Ecto neural progenitor cell (in vitro differentiated cells): ENCODE measurements at regions not wholly inside any gene's neighbourhood (a gene's known extent, or its start where the extent isn't known, plus 50 kb on each side); places are given as distances from the start of the nearest gene placed in this dataset.

Experiments used
- DNase-seq: peaks from one replicate; pipeline ENCODE4 v3.0.0-alpha.2; 2018; ENCODE audit warnings: low spot score

DNA sequence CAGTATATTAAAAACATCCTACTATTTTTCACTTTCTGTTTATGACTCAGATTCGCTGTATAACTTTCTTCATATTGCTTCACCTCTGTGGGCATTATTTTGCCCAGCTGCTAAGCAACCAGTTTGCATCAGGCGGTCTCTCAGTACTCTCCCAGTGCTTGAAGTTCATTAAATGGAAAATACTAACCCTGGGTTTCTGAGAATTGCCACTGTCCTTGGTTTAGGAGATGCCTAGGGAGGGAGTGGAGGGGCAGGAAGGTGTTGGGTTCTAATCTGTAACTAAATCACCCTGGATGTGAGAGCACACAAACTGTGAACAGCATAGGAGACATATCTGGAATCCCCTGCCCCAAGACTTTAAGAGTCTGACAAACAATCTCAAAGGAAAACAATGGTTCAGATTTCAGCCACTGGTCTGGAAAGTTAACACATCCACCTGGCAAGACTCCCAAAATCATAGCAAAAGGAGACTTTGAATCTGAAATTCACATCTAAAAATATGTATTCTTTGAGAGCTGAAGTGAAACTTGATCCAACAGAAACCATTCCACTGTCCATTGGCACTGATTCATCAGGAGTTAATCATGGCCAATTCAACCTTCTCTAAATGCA, 540.0 kb downstream of the SOX6 start:
- no peak for DNase-seq

- DNase-seq, result no peak
Observed at GRCh38 chr11:15817001-15817400, 539.3 kb downstream of the SOX6 start.

- no peak for DNase-seq
Observed at GRCh38 chr11:15818132-15818842, 538.1 kb downstream of the SOX6 start.

DNA sequence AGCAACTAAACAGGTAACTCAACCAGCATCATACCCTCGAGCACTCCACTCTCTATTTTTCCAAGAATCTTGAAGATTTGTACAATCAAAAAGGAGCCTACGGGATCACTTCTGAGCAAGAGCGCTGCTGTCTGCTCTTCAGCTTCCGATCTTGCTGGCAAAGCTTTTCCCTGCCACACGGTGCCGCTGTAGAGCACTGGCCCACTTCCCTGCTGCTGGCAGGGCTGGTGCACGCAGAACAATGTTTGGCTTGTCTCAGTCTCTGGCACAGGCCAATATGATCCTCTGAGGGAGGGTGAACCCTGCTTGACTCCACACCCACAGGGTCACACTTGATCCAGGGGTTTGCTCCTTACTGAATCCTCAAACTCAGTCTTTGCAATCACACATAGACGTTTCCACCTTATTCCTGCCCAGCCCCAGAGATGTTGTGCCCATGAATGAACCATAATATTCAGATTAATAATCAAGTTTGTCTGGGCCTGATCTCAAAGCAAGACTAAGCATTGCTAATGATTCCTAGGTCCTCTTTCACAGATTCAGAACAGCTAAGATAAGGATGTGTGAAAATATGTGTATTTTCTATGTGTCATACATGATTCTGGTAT, 536.6 kb downstream of the SOX6 start:
- peak; percentile 82 for DNase-seq

- no peak for DNase-seq
Observed at GRCh38 chr11:15821451-15821850, 534.9 kb downstream of the SOX6 start.

- no peak for DNase-seq
Observed at GRCh38 chr11:15824060-15824459, 532.3 kb downstream of the SOX6 start.

DNA sequence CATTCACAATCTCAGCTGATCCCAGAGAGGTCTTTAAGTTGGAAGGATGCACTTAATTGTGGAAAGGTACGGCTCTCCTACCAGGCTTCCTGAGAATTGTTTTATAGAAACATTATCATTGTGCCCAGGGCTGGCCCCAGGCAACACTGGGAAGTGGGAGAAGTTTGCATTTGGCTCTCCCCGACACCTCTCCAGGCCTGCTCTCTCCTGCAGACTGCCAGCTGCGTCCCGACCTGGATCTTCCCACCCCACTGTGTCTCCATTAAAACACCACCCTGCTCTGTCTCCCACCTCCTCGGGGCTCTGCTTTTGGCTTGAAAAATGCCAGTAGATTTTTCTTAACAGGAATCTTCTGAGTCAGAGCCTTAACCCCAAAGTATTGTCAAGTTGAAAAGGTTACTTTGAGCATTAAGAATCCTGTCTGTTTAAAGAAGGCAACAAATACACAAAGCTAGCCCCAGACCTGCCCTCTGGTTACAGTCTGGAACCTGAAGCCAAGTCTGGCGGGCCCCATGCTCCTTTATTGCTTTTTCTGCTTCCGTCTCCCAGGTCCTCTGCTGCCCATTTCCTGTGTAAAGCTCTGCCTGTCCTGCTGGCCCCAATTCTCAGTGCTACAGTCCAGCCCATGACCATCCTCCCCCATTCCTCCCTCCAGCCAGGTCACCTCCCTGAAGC, 530.2 kb downstream of the SOX6 start:
- no peak for DNase-seq

GRCh38 chr11:15826826-15827225, 529.5 kb downstream of the SOX6 start:
- DNase-seq, result peak; percentile 91

DNA sequence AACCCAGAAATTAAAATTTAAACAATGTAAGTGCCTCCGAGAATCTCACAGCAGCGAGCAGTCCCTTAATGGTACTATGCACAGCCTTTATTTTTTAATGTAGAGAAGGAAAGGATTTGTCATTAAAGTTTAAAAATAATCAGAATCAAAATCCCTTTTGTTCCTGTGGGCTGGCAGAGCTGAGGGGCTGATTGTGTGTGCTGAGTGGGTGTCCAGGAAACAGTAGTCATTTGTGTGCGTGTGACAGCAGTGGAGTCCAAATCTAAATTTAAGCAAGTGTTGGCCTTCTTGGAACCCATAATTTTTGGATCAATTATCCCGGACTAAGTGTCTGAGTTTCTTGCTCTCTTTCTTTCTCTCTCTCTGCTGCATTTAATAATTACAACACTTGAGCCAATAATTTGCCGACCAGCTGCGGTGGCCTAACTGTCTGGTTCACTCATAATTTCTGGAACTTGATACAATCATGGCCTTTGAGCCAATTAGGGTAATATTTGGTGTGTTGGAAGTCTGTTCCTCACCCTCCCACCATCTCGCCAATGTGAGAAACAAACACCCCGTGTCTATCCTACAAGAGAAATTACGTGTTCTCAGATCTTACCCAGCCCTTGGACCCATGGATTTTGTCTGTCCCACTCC, 528.0 kb downstream of the SOX6 start:
- DNase-seq, result no peak

GRCh38 chr11:15829312-15829711, 527.0 kb downstream of the SOX6 start:
- DNase-seq, result no peak

DNA sequence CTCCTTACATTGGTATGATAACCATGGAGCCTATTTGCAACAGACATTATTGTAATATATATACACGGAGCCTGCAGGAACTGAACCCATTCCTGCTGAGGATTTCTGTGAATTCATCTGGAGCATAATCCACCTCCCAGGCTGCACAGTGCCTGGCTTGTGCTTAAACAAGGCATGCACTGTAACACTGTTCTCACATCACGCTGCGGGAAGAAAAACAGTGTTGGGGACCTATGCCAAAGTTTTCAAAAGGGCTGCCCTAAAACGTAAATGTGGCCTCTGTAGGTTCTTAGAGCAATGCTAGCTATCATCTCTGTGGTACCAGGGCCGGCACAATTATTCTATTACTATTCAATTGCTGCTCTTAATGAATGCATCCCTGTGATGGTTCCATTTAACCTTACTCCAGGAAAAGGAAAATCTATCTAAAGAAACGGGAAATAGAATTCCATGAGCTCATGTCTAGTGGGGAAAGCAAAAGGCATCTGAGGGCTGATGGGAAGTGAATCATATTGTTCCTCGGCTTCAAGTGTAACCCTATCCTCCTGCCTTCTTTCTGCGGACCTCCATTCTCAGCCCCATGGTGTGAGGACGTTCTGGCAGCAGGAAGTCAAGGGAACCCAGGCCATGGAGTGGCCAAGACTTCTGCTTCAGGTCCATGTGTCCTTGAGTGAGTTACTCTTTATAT, 525.5 kb downstream of the SOX6 start:
- DNase-seq, result peak; percentile 21

- DNase-seq, result no peak
Observed at GRCh38 chr11:15835788-15836411, 520.4 kb downstream of the SOX6 start.

- no peak for DNase-seq
Observed at GRCh38 chr11:15836795-15837194, 519.6 kb downstream of the SOX6 start.

DNA sequence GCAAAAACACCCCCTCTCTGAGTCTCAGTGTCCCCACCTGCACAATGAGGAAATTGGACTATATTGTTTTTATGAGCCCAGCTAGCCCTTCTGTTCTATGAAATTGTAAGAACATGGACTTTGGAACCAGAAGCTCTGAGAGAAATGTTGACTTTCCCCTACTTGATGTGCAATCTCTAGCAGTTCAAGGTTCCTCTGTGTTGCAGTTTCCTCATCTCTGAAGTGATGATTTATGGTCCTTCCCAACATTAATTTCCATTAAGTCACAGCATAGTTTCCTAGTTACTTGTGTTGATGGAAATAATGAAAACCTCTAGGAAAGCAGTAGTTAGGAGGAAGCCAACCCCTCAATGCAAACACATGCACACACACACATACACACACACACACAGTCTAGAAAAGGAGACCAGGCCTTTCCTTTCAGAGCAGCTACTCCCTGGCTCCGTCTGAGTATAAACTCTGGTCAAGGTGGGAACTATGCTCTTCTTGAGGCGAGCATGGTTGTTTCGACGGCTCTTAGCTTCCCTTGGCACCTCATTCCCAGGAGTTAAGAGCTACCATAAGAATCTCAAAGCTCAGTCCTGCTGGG, 518.4 kb downstream of the SOX6 start:
- no peak for DNase-seq

DNA sequence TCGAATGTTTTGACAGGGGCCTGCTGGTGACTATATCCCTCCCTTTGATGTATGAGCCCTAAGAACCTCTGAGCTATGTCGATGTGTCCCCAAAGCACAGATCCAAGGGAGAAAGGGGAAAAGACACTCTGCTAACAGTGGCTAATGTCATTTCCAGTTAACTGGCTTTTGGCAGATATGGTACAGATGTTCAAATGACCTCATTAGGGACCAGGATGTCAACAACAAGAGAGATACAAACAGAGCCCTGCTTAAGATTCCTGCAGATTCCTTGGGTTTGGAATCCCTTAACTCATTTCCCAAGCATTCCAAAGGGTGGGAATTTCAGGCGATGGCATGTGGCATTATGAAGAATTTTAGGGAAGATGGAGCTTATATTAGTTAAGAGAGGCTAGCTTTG, 517.3 kb downstream of the SOX6 start:
- no peak for DNase-seq

DNA sequence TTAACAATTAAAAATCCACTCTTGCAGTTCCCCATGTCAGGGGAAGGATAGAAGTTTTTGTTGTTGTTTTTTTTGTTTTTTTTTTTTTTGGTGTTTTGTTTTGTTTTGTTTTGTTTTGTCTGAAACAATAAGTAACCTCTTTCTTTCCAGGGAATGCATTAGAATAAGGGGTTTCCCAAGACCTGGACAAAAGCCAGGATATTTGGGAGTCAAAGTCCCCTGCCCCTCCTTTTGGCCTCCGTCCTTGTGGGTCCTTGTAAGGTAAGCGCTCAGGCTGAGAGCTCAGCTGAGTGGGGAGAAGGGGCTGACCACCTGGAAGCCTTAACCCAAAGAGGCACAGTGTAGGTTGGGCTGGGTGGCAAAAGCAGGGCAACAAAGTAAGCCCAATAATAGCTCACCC, 515.4 kb downstream of the SOX6 start:
- DNase-seq, result no peak

DNA sequence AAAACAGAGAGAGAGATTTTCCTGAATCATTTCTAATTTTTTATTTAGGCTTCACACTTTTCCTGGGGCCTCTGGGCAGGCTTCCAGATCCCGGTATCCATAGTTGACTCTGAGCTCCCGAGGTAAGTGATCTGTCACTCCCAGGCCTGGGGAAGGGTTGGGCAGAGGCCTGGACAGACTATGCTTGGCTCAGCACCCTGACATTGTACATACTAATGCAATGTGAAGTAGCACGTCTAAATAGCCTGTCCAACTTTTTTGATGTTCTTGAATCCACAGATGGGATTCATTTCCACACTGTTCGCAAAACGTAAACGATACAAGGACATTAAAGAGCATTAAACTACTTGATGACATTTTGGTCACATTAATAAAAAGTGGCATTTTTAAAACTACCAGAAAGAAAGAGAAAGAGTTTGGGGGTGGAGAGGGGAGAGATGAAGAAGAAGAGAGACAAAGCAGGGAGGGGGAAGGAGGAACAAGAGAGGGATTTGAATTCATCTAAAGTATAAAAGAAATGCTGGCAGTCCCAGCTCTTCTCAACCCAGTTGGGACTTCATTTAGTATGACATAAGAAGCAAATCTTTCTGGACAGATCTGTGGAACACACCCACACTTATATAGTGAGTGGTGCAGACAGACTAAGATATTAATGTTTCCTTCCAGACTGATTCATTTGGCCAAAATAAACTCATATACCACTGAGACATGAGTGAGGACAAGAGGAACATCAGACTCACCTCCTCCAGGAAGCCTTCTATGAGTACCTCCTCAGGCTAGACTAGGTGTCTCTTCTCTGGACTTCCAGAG, 514.2 kb downstream of the SOX6 start:
- no peak for DNase-seq

- DNase-seq, result peak; percentile 55
Observed at GRCh38 chr11:15843309-15843872, 513.0 kb downstream of the SOX6 start.

GRCh38 chr11:15845261-15845660, 511.1 kb downstream of the SOX6 start:
- DNase-seq, result peak; percentile 88

DNA sequence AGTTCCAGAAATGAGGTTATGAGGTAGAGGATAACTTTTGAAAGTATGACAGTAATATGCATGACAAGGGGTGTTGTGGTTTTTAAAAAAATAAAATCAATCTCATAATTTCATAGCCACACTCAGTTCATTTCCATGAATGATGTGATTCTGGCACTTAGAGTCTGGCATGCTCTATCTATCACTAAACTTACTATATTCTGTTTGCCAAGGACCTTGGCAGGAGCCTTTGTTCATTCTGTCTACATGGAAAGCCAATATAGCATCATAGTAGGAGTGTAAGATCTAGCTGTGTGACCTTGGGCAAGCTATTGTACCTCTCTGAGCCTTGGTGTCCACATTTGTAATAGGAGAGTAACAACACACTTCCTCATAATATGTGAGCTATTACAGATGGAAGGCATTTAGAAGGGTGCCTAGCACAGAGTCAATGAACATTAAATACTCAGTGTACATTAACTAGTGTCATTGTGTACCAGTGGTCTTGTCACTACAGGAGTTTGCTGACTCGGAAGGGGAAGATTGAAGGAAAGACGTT, 507.6 kb downstream of the SOX6 start:
- DNase-seq, result no peak
